GM12878 (cell line): ENCODE measurements at regions not wholly inside any gene's neighbourhood (a gene's known extent, or its start where the extent isn't known, plus 50 kb on each side); places are given as distances from the start of the nearest gene placed in this dataset.

Source experiments
- ATAC-seq: fragments of 200-7000 bp; cut with Tn5 transposase; 3 replicates; pipeline ENCODE4 v1.9.1; 2020; ENCODE audit warnings: mild to moderate bottlenecking, moderate library complexity
- BruUV-seq: library from RNA; stranded (reverse); fragments of 400-500 nt; replicated peaks from 2 replicates; lab custom pipeline; 2021; lab: Mats Ljungman, UMichigan
- CTCF ChIA-PET: fragments of 300-600 bp; sonication (Branson Sonifier 250); formaldehyde crosslinking; extraction: SDS; loops from one replicate; lab custom pipeline; 2021; ENCODE audit warnings: inconsistent platforms; lab: Yijun Ruan, JAX
- POLR2A ChIA-PET: fragments of 350-600 bp; formaldehyde crosslinking; extraction: SDS; loops from one replicate; lab custom pipeline; 2021; ENCODE audit warnings: inconsistent platforms; lab: Charles Lee
- RAD21 ChIA-PET: fragments of 300-600 bp; sonication (Branson Sonifier 250); formaldehyde crosslinking; loops from one replicate; lab custom pipeline; 2023; ENCODE audit warnings: antibody characterized with exemption; ENCODE audit not compliant: unreplicated experiment; lab: Charles Lee
- SMC1A ChIA-PET: fragments of 300-600 bp; sonication (Branson Sonifier 250); formaldehyde crosslinking; loops from one replicate; lab custom pipeline; 2023; ENCODE audit not compliant: unreplicated experiment, uncharacterized antibody; lab: Charles Lee
- DNase-seq: peaks from one replicate; pipeline ENCODE4 v3.0.0-alpha.2; 2011; ENCODE audit warnings: low read depth, low spot score
- FAIRE-seq: peaks from 3 replicates; lab custom pipeline; 2011; peaks lifted over from hg19 to GRCh38; lab: Jason Lieb, UNC
- H2AFZ ChIP-seq: 2 replicates; pipeline ENCODE4 v1.6.0; 2011; ENCODE audit warnings: low read depth, low read length, control low read depth; ENCODE audit not compliant: control insufficient read depth
- H3K27ac ChIP-seq: 2 replicates; pipeline ENCODE4 v1.5.1; 2011; ENCODE audit warnings: control low read depth; ENCODE audit not compliant: control insufficient read depth, insufficient read depth
- H3K27me3 ChIP-seq, 2 experiments: replicated peaks in 1 of 2; 2 replicates each; pipeline versions ENCODE4 v1.6.0 to v1.6.1; 2011; ENCODE audit warnings: low read length in 1 of 2; ENCODE audit not compliant: control insufficient read depth in 2 of 2, insufficient read depth in 2 of 2
- H3K36me3 ChIP-seq, 2 experiments: 2 replicates each; pipeline ENCODE4 v1.5.1; 2011; ENCODE audit warnings: low read length in 1 of 2; ENCODE audit not compliant: control insufficient read depth in 2 of 2, insufficient read depth in 2 of 2
- H3K4me1 ChIP-seq: 2 replicates; pipeline ENCODE4 v1.6.1; 2011; ENCODE audit warnings: mild to moderate bottlenecking, low read length, moderate library complexity, mixed read lengths; ENCODE audit not compliant: control insufficient read depth, insufficient read depth
- H3K4me2 ChIP-seq: 2 replicates; pipeline ENCODE4 v1.6.0; 2011; ENCODE audit warnings: control low read depth; ENCODE audit not compliant: control insufficient read depth, insufficient read depth
- H3K4me3 ChIP-seq: fragments of 200-600 bp; sonication (generic); 2 replicates; pipeline ENCODE4 v1.5.1; 2016
- H3K79me2 ChIP-seq: 2 replicates; pipeline ENCODE4 v1.6.0; 2011; ENCODE audit warnings: low read length; ENCODE audit not compliant: control insufficient read depth, insufficient read depth
- H3K9ac ChIP-seq: 2 replicates; pipeline ENCODE4 v1.8.0; 2011; ENCODE audit warnings: low read length, control low read depth, mixed read lengths; ENCODE audit not compliant: control insufficient read depth, insufficient read depth
- H3K9me3 ChIP-seq: replicated peaks from 3 replicates; pipeline ENCODE4 v1.5.1; 2011; ENCODE audit warnings: mild to moderate bottlenecking, low read length; ENCODE audit not compliant: control insufficient read depth, insufficient read depth
- H4K20me1 ChIP-seq: 2 replicates; pipeline ENCODE4 v1.6.0; 2011; ENCODE audit not compliant: control insufficient read depth, insufficient read depth
- CBFB ChIP-seq: IDR thresholded peaks from 2 replicates; pipeline ENCODE4 v1.6.1; 2016; ENCODE audit warnings: antibody characterized with exemption, low read depth
- EGR1 ChIP-seq, 2 experiments: IDR thresholded peaks; 1 replicate in 1 of 2; 2 replicates in 1 of 2; pipeline ENCODE4 v1.6.1; 2011 to 2012; ENCODE audit warnings: low read depth in 2 of 2, low read length in 2 of 2, borderline replicate concordance in 1 of 2, mild to moderate bottlenecking in 1 of 2, moderate library complexity in 1 of 2
- HDGF ChIP-seq: fragments of 450-650 bp; IDR thresholded peaks from 2 replicates; pipeline ENCODE4 v1.6.1; 2016; ENCODE audit warnings: antibody characterized with exemption
- HSF1 ChIP-seq: fragments of 150-350 bp; IDR thresholded peaks from 2 replicates; pipeline ENCODE4 v1.6.1; 2014; ENCODE audit warnings: mild to moderate bottlenecking, low read depth, low read length
- JUND ChIP-seq: IDR thresholded peaks from 2 replicates; pipeline ENCODE4 v1.6.1; 2012; ENCODE audit warnings: low read depth, mild to moderate bottlenecking, low read length, improper control_type of control experiment, moderate library complexity
- LARP7 ChIP-seq: fragments of 450-650 bp; IDR thresholded peaks from 2 replicates; pipeline ENCODE4 v1.6.1; 2017; ENCODE audit warnings: mild to moderate bottlenecking
- MTA3 ChIP-seq: IDR thresholded peaks from 2 replicates; pipeline ENCODE4 v1.6.1; 2012; ENCODE audit warnings: low read length, inconsistent platforms, borderline replicate concordance
- MXI1 ChIP-seq: fragments of 150-350 bp; IDR thresholded peaks from 2 replicates; pipeline ENCODE4 v1.6.1; 2011; ENCODE audit warnings: low read depth, mild to moderate bottlenecking, inconsistent platforms, low read length, improper control_type of control experiment
- NR2C2 ChIP-seq: IDR thresholded peaks from 2 replicates; pipeline ENCODE4 v1.6.1; 2011; ENCODE audit warnings: borderline replicate concordance, low read depth; ENCODE audit not compliant: control insufficient read depth, insufficient read length
- NR2F1 ChIP-seq: fragments of 450-650 bp; conservative IDR thresholded peaks from 2 replicates; pipeline ENCODE4 v1.6.1; 2017; ENCODE audit warnings: mild to moderate bottlenecking
- PAX5 ChIP-seq: IDR thresholded peaks from 2 replicates; pipeline ENCODE4 v1.6.1; 2011; ENCODE audit warnings: low read depth, low read length, borderline replicate concordance
- RAD21 ChIP-seq: IDR thresholded peaks from 2 replicates; pipeline ENCODE4 v1.6.1; 2011; ENCODE audit warnings: mild to moderate bottlenecking, low read depth, low read length, moderate library complexity; ENCODE audit not compliant: insufficient read depth
- REST ChIP-seq: IDR thresholded peaks from 2 replicates; pipeline ENCODE4 v1.6.1; 2012; ENCODE audit warnings: mild to moderate bottlenecking, low read depth, low read length
- SKIL ChIP-seq: fragments of 450-650 bp; IDR thresholded peaks from 2 replicates; pipeline ENCODE4 v1.6.1; 2017; ENCODE audit warnings: mild to moderate bottlenecking, low read depth, inconsistent platforms; ENCODE audit not compliant: poor library complexity, severe bottlenecking
- SPI1 ChIP-seq: IDR thresholded peaks from 2 replicates; pipeline ENCODE4 v1.6.1; 2011; ENCODE audit warnings: low read depth, mild to moderate bottlenecking, low read length, moderate library complexity, borderline replicate concordance; ENCODE audit not compliant: insufficient read depth
- USF1 ChIP-seq: IDR thresholded peaks from 2 replicates; pipeline ENCODE4 v1.6.1; 2011; ENCODE audit warnings: borderline replicate concordance, low read depth, mild to moderate bottlenecking, moderate library complexity, mixed read lengths, low read length; ENCODE audit not compliant: insufficient read depth; ENCODE audit errors: extremely low read length
- WGBS: methylation state at CpG from one replicate; pipeline ENCODE4 v1.1.6; 2016; ENCODE audit warnings: low lambda C conversion rate; ENCODE audit not compliant: insufficient replicate concordance, insufficient coverage; ENCODE audit errors: missing lambda C conversion rate; 5-methylcytosine and 5-hydroxymethylcytosine counted together
- in situ Hi-C: fragments of 300-500 bp; cut with MboI; formaldehyde crosslinking; loops from 9 replicates; pipeline ENCODE4 v1.14.3; 2018; ENCODE audit warnings: mixed read lengths
- intact Hi-C: fragments of 100-400 bp; cut with micrococcal nuclease; formaldehyde crosslinking; loops from one replicate; pipeline ENCODE4 v1.14.2; 2022; ENCODE audit not compliant: unreplicated experiment

- ATAC-seq (no peak), DNase-seq (no peak), FAIRE-seq (no peak)
- RAD21 ChIA-PET = no interaction called here
- Histone ChIP-seq H3K4me3 (no peak overlapping the region), H3K4me1 (no peaks in the 10 kb centered on the region), H3K4me2 (no peak overlapping the region), H3K27ac (no peak overlapping the region), H3K36me3 (no peaks in the 10 kb centered on the region), H3K9me3 (no peaks in the 10 kb centered on the region), H2AFZ (no peak overlapping the region), H3K27me3 (peaks cover 0 to 2% of the 10 kb centered on the region in 2 experiments; a peak in 1 of 4 replicates), H3K79me2 (no peaks in the 10 kb centered on the region), H3K9ac (no peak overlapping the region), H4K20me1 (no peaks in the 10 kb centered on the region)
- SMC1A ChIA-PET = no interaction called here
- intact Hi-C loops (no loop called here), in situ Hi-C loops (no loop called here)
- CTCF ChIA-PET = interaction anchor here (0.8 to 1.3 kb wide), 2 partner anchors 16 to 19 kb away, joined by 3 to 4 read pairs; no protein-coding TSS in a partner anchor
- no TSS peak for BruUV-seq
- POLR2A ChIA-PET = no interaction called here
- WGBS = 0% methylated on average over 1 of the region's 1 CpG
- no peak for TF ChIP-seq SPI1
- no peak for TF ChIP-seq EGR1 (IDR thresholded peaks at IDR 0.05; ENCODE audit: borderline replicate concordance in 1 of 2, low read depth in 2 of 2, low read length in 2 of 2)
- TF ChIP-seq USF1 = no peak
- no peak for TF ChIP-seq NR2F1
- no peak for TF ChIP-seq CBFB
- TF ChIP-seq HSF1 = no peak
- no peak for TF ChIP-seq LARP7
- TF ChIP-seq NR2C2 = no peak
- no peak for TF ChIP-seq SKIL
- no peak for TF ChIP-seq REST
- no peak for TF ChIP-seq JUND
- TF ChIP-seq MTA3 = no peak
- no peak for TF ChIP-seq HDGF
- no peak for TF ChIP-seq MXI1
- TF ChIP-seq PAX5 = no peak
- TF ChIP-seq RAD21 = no peak
Measured at GRCh38 chr11:30111786-30112185, 95.0 kb upstream of the KCNA4 start.
